ENCODE measurements at regions not wholly inside any gene's neighbourhood (a gene's known extent, or its start where the extent isn't known, plus 50 kb on each side); places are given as distances from the start of the nearest gene placed in this dataset.

DNA sequence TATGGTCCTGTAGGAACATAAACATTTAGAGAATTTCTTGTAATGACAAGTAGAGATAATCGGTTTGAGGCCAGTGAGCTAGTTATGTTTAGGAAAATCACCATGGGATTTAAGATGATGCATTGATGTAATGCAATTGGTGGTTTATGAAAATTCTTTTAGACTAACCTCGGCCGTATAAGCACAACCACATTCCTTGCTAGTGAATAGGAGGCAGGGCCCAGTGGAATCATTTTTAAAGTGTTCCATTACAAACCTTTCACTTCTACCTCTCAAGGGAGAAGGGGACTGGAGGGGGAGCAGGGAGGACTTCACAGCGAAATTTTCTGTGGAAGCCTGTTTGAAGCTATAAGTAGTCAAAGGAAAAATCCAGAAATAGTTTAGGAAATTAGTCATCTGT lies 71.8 kb upstream of the NFIL3 start:
- ChIA-PET CTCF (interaction anchor here (1.0 to 1.3 kb wide), 2 partner anchors 15 to 20 kb away, joined by 3 to 4 read pairs; no protein-coding TSS in a partner anchor), POLR2A (no interaction called here)
- TF ChIP-seq, protein P1, sequence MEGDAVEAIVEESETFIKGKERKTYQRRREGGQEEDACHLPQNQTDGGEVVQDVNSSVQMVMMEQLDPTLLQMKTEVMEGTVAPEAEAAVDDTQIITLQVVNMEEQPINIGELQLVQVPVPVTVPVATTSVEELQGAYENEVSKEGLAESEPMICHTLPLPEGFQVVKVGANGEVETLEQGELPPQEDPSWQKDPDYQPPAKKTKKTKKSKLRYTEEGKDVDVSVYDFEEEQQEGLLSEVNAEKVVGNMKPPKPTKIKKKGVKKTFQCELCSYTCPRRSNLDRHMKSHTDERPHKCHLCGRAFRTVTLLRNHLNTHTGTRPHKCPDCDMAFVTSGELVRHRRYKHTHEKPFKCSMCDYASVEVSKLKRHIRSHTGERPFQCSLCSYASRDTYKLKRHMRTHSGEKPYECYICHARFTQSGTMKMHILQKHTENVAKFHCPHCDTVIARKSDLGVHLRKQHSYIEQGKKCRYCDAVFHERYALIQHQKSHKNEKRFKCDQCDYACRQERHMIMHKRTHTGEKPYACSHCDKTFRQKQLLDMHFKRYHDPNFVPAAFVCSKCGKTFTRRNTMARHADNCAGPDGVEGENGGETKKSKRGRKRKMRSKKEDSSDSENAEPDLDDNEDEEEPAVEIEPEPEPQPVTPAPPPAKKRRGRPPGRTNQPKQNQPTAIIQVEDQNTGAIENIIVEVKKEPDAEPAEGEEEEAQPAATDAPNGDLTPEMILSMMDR (IDR thresholded peaks at IDR 0.05; ENCODE audit: insufficient read depth, low read length, missing control alignments): no peak
- DNase-seq (ENCODE audit: low read depth, low spot score): peak; percentile 94
- no peak overlapping the region for H3K4me3 ChIP-seq (ENCODE audit: low read depth, low read length)

DNA sequence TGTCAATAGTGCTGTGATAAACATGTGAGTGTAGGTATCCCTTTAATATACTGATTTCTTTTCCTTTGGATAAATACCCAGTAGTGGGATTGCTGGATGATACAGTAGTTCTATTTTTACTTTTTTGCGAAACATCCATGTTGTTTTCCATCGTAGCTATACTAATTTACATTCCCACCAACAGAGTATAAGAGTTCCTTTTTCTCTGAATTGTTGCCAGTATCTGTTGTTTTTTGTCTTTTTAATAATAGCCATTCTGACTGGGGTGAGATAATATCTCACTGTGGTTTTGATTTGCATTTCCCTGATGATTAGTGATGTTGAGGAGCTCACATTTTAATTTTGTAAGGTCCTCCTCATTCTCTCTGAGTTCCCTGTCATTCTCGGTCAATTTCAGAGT lies 71.1 kb upstream of the NFIL3 start:
- POLR2A ChIA-PET: no interaction called here
- TF ChIP-seq, protein P1 (IDR thresholded peaks at IDR 0.05; ENCODE audit: insufficient read depth, low read length, missing control alignments): no peak
- DNase-seq (ENCODE audit: low read depth, low spot score): no peak
- no peak overlapping the region for H3K4me3 ChIP-seq (ENCODE audit: low read depth, low read length)
- CTCF ChIA-PET: no interaction called here

DNA sequence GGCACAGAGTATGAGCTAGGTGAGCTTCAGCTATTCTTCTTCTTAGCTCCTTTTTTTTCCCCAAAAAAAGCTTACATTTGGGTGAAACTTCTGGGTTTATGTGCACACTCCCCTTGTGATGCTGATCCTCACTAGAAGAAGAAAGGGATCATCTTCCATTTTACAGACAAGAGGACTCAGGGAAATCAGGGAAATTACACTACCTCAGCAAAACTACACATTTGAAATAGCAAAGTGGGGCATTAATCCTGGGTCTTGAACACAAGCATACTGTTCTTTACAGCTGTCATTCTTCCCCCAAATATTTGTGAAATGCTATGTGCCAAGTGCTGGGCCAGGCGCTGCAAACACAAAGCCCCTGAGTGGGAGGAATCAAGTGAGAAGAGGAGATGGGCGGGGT lies 68.6 kb upstream of the NFIL3 start:
- POLR2A ChIA-PET: no interaction called here
- CTCF ChIA-PET: no interaction called here
- TF ChIP-seq, protein P1 (IDR thresholded peaks at IDR 0.05; ENCODE audit: insufficient read depth, low read length, missing control alignments): no peak
- no peak overlapping the region for H3K4me3 ChIP-seq (ENCODE audit: low read depth, low read length)
- no peak for DNase-seq (ENCODE audit: low read depth, low spot score)

DNA sequence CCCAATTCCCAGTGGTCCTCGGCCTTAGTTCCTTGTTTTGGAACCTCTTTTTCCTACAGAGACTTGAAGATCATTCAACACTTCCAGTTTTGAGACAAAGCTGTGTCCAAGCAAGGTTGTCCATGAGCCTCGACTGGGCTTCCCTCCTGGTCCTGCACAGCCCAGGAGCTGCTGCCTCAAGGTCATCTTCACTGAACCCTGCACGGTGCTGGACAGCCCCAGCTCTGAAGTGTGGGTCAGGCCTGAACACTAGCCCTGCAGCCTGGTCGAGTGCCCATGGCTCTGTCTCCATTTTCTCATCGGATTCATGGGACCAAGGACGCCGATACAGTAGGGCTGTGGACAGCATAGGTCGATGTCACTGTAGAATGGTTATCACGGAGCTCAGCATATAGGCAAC lies 68.0 kb upstream of the NFIL3 start:
- ChIA-PET CTCF (no interaction called here), POLR2A (no interaction called here)
- H3K4me3 ChIP-seq (ENCODE audit: low read depth, low read length): no peak overlapping the region
- DNase-seq (ENCODE audit: low read depth, low spot score): no peak
- TF ChIP-seq, protein P1 (IDR thresholded peaks at IDR 0.05; ENCODE audit: insufficient read depth, low read length, missing control alignments): no peak

DNA sequence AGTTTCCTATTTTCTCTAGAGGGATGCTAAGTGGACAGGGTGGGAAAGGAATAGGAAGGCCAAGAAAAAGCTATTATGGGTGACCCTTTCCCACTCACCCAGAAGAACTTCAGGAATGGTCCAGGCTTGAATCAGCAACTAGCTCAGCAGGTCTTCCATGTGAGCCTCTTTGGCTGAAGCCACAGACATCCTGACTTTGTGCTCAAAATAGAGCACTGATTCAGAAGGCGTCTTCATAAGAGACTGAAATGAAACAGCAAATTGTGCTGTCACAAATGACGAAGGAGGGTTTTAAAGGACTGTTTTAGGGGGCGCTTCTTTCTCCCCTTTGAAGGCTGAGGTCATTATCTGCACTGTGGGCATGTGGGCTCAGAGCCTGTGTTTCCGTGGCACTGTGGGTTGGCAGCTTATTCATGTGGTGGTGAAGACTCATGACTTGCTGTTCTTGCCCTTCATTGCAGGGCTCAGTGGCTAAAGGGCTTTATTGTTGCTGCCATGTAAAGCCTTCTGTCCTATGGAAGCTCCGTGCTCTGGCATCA lies 65.8 kb upstream of the NFIL3 start:
- no peak overlapping the region for H3K4me3 ChIP-seq (ENCODE audit: low read depth, low read length)
- TF ChIP-seq, protein P1 (IDR thresholded peaks at IDR 0.05; ENCODE audit: insufficient read depth, low read length, missing control alignments): no peak
- ChIA-PET CTCF (interaction anchor here (1.1 to 2.3 kb wide), 3 partner anchors 12 to 452 kb away, joined by 3 to 5 read pairs (median 3); no protein-coding TSS in a partner anchor), POLR2A (no interaction called here)
- peak; percentile 49 for DNase-seq (ENCODE audit: low read depth, low spot score)

DNA sequence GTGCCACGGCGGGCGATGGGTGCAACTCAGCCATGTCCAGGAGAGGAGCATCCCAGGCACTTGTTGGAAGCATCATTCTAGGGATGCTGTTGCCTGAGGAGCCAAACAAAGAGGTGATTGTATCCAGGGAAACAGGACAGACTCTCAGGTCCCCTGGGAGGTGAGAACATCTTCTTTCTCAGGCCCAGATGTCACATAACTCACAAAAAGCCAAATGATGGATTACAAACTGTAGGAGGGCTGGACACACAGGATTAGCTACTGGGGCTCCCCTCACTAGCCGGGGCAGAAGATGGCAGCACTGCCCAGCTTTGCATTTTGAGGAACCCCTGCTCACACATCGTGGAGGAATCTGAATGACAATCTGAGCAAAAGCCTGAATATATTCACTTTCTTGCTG lies 64.7 kb upstream of the NFIL3 start:
- ChIA-PET POLR2A (no interaction called here), CTCF (interaction anchor here (1.1 to 2.3 kb wide), 3 partner anchors 13 to 518 kb away, joined by 3 to 5 read pairs (median 3); no protein-coding TSS in a partner anchor)
- no peak overlapping the region for H3K4me3 ChIP-seq (ENCODE audit: low read depth, low read length)
- TF ChIP-seq, protein P1 (IDR thresholded peaks at IDR 0.05; ENCODE audit: insufficient read depth, low read length, missing control alignments): no peak
- DNase-seq (ENCODE audit: low read depth, low spot score): no peak
